ENCODE measurements at regions not wholly inside any gene's neighbourhood (a gene's known extent, or its start where the extent isn't known, plus 50 kb on each side); places are given as distances from the start of the nearest gene placed in this dataset.
"Not testable (repeated sequence)": the region's sequence is repeated elsewhere in the genome, so short reads cannot be mapped to it uniquely, and the experiment has no call there.

- DNase-seq, result no peak
Measured at GRCh38 chr18:73043211-73043610, 175.4 kb upstream of the NETO1 start.

DNA sequence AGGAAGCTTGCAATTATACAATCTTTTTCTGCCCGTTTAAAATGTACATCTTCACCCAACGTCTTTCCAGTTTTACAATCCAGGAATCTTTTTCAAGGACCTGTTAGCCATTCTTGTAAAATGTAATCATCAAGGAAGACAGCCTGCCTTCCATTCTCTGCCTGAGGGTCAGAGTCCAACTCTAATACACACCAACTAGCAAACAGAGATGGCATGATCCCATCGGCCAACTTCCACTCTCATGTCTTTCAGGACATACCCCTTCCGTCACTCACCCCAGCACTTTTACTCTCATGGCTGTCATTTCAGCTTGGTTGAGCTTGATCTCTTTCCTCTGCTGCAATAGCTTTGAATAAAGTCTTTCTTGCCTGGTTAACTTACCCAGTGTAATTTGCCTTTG, 172.5 kb upstream of the NETO1 start:
- DNase-seq, result no peak

DNA sequence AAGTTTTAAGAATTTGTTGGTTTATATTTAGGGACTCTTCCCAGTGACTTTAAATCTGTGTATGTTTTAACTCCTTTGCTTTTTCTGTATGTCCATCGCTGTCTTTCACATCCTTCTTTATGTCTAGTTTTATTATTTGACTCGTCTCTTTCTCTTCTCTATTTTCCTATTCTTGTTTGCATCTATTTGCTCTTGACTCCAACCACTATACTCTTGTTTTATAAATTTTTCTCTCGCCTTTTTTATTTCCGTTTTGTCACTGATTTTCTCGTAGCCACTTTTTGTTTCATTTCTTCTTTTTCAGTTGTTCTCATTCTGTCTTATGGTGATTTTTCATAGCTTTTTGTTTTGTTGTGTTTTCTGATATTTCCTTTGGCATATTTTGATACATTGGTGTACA, 170.5 kb upstream of the NETO1 start:
- DNase-seq, result no peak

DNA sequence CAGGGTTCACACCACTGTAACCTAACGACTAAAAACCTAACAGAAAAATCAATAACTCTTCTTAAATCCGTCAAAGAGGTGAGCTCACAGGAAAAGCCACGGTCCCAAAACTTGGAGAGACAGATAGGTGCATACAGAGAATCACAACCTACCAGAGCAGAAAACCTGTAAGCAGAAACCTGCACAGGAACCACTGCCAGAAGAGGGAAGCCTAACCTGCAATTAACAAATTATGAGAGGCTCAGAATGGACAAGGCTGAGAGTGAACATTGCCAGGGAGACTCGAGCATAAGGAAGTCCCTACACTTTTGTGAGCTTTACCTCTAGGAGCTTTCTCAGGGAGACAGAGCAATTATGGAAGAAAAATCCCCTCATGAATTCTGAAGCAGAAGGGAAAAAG, 156.2 kb upstream of the NETO1 start:
- no peak for DNase-seq

- DNase-seq, result no peak
Measured at GRCh38 chr18:73009691-73010090, 141.9 kb upstream of the NETO1 start.

DNA sequence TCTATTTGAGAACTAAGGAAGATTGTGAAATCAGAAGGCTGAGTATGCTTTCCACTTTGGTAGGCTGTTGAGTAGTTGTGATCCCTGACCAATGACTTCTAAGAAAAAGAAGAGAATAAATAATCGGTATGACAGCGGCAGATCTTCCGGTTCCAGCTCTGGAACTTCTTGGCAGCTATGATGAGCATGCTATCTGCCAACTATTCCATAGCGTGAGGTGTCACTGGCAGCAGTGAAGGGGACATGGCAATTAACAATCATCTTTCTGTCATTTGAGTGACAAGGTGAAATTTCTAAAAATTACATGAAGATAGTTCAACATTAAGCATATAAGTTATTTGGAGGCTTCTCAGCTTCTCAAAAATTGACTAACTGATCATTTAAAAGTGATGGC, 140.1 kb upstream of the NETO1 start:
- no peak for DNase-seq

GRCh38 chr18:73007195-73007914, 139.6 kb upstream of the NETO1 start:
- no peak for DNase-seq

- DNase-seq, result no peak
Measured at GRCh38 chr18:73006331-73006730, 138.5 kb upstream of the NETO1 start.

GRCh38 chr18:73004260-73004659, 136.5 kb upstream of the NETO1 start:
- DNase-seq, result no peak

DNA sequence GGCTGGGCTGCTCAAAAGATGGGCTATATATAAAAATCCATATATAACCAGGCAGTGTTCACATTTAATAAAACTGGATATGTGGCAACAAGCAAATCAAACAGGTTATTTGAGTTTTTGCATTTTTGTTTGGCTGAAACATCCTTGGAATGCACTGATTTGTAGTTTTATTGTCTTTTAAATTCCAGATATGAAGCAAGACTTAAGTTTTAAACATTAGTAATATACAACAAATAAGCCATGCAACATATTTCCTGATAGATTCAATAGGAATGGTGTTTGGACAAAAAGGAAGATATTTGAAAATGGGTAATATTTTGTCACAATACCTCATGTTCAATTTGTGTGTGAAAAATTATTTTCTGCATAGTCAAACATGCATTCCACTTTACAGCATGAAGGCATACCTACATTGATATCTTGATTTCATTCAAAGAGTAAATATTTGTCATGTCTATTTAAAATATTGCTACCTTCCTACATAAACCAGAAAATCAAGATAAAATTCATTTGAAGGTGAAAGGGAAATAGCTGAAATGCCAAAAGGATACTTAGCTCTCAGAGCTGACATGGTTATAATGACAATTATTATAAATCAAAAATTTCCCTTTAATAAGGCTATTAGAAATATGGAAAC, 132.3 kb upstream of the NETO1 start:
- DNase-seq, result no peak

DNA sequence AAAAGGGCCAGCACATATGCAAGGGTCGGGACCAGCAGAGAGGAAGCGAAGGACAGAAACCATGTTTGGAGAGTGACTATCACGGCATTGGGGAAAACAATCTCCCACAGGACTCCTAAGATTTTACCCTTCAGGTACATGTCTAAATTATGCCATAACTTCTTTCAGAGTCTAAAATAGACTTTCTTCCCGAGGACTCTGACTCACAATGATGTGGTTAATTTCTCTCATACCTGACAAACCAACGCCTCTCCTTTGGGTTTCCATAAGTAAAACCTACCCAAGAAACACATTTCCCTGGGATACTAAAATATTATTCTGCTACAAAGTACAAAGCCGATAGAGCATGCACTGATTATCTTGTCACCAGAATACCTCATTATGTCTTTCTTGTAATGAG, 127.8 kb upstream of the NETO1 start:
- DNase-seq, result no peak

DNA sequence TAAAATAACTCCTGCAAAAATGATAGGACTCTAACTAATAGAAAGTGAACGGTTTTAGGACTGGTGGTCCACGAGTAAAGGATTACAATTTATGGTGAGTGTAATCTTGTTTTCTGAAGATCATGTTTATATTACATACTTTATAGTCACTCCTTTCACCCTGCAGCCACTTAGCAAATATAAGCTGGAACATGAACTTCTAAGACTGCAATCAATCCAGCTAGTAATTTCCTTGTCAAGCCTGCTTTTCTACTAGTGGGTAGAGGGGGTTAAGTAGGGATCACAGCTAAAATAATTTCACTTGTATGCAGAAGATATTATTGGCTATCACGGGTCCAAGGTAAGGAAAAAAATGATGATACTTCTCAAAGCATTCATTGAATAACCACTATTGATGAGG, 125.5 kb upstream of the NETO1 start:
- DNase-seq, result no peak

- DNase-seq, result no peak
Measured at GRCh38 chr18:72991379-72991778, 123.6 kb upstream of the NETO1 start.

GRCh38 chr18:72987570-72987969, 119.8 kb upstream of the NETO1 start:
- not testable (repeated sequence) for DNase-seq

- DNase-seq, result no peak
Measured at GRCh38 chr18:72986103-72986502, 118.3 kb upstream of the NETO1 start.

DNA sequence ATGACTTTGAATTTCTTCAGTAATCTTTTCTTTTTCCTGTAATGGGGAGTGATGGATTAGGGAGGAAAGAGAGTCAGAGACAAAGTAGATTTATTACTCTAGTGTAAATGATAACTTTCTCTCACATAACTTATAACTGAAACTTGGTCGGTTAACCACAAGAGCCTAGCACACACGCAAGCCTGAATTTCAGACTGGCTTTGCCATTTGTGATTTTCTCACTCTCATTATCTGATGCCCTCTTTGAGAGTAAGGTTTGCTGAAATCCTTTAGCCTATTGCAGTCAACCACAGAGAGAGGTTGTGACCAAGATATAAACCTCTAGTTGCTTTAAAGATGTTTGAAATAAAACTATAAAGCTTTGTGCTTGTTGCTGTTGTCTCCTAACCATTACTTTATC, 117.9 kb upstream of the NETO1 start:
- DNase-seq, result no peak

- no peak for DNase-seq
Measured at GRCh38 chr18:72984290-72984689, 116.5 kb upstream of the NETO1 start.

DNA sequence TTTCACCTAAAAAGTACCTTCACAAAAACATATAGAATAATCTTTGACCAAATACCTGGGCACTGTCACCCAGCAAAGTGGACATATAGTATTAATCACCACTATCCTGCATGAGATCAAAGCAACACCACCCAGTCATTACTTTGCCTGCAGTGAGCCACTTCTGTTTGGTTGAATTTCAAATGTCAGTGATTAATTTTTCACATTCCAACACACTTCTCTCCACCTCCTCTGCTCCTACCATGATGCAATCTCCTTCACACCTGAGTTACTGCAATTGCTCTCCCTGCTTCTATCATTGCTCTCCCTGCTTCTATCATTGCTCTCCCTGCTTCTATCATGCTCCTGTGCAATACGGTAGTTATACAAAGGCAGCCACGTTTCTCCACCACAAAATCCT, 106.1 kb upstream of the NETO1 start:
- no peak for DNase-seq

GRCh38 chr18:72965616-72966015, 97.8 kb upstream of the NETO1 start:
- DNase-seq, result no peak

DNA sequence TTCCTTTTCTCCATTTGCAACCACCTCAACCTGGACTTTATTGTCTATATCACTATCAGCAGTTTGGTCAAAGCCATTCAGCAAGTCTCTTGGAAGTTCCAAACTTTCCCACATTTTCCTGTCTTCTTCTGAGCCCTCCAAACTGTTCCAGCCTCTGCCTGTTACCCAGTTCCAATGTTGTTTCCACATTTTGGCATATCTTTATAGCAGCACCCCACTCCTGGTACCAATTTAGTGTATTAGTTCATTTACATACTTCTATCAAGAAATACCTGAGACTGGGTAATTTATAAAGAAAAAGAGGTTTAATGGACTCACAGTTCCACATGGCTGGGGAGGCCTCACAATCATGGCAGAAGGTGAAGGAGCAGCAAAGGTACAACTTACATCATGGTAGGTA, 90.4 kb upstream of the NETO1 start:
- DNase-seq, result not testable (repeated sequence)

DNA sequence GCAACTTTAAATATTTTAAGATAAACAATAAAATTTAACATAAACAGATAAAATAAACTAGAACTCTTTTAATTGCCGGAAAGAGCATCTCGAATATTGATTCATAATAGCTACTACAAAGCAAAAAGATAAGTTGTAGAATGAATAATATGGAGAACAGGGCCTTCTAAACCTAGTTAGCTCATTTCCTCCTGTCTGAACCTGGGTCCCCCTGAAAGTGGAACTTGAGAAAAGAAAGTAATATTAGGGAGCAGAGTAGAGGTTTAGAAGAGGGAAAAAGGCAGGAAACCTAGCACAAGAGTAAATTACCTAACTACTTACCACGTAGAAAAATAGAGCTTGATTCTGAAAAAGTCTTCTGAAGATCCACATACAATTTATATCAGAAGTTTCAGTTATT, 80.7 kb upstream of the NETO1 start:
- no peak for DNase-seq

- DNase-seq, result no peak
Measured at GRCh38 chr18:72942766-72943165, 75.0 kb upstream of the NETO1 start.

DNA sequence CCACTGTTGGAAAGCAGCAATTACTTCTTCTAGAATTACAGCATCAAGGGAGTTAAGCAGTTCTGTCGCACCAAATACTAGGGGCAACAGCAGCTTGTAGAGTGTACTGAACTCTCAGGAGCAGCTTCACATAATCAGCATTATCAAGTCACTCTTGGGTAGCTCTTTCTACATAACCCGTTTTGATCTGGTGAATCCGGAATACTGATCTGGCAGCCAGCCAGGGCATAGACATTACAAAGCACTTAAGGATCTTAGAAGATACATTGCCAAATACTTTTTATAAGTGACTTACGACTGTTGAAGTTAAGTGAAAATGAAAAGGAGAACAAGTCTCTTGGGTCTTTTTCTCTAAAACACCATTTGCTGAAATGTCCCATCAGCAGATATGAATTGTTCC, 73.2 kb upstream of the NETO1 start:
- no peak for DNase-seq

- DNase-seq, result no peak
Measured at GRCh38 chr18:72940509-72940908, 72.7 kb upstream of the NETO1 start.

DNA sequence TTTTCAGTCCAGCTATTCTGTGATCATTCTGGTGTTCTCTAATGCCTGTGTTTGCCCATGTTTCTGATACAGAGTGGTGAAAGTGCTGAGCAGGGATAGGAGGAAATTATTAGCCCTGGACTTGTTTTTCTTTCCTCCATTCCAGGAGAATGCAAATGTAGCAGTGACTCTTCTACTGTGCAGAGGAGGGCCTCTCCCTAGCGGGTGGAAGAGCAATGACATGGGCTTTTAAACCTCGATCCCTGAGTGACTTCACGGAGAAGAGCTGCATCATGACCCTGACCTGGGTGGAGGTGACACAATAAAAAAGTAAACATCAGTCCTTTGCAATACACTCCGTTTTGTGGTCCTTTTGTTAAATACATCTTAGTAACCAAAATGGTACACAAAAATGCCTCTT, 68.0 kb upstream of the NETO1 start:
- no peak for DNase-seq

Data from GF-D8 (cell line).